HG03565 (cell line): ENCODE measurements at regions not wholly inside any gene's neighbourhood (a gene's known extent, or its start where the extent isn't known, plus 50 kb on each side); places are given as distances from the start of the nearest gene placed in this dataset.

Source experiments
- ATAC-seq: cut with Tn5 transposase; IDR thresholded peaks from one replicate; pipeline ENCODE4 v1.9.1; 2021; ENCODE audit warnings: mild to moderate bottlenecking, moderate library complexity; ENCODE audit not compliant: unreplicated experiment

- ATAC-seq, result no peak
These were observed 138.9 kb downstream of the PTH2R start for GRCh38 chr2:208545403-208546042.

- no peak for ATAC-seq
These were observed 139.5 kb downstream of the PTH2R start for GRCh38 chr2:208546107-208546506.

GRCh38 chr2:208546860-208547650 lies 140.5 kb downstream of the PTH2R start:
- no peak for ATAC-seq

- no peak for ATAC-seq
These were observed 142.1 kb downstream of the PTH2R start for GRCh38 chr2:208548700-208549099.

GRCh38 chr2:208549546-208550158 lies 143.1 kb downstream of the PTH2R start:
- no peak for ATAC-seq

- no peak for ATAC-seq
These were observed 146.4 kb downstream of the PTH2R start for GRCh38 chr2:208552943-208553342.

- no peak for ATAC-seq
These were observed 150.4 kb downstream of the PTH2R start for GRCh38 chr2:208556983-208557484.

GRCh38 chr2:208565690-208566416 lies 159.3 kb downstream of the PTH2R start:
- ATAC-seq, result no peak

- ATAC-seq, result no peak
These were observed 161.6 kb downstream of the PTH2R start for GRCh38 chr2:208568203-208568602.

- no peak for ATAC-seq
These were observed 163.5 kb downstream of the PTH2R start for GRCh38 chr2:208570066-208570465.

- ATAC-seq, result no peak
These were observed 164.5 kb downstream of the PTH2R start for GRCh38 chr2:208570851-208571763.

- ATAC-seq, result no peak
These were observed 165.2 kb downstream of the PTH2R start for GRCh38 chr2:208571764-208572131.

- no peak for ATAC-seq
These were observed 167.0 kb downstream of the PTH2R start for GRCh38 chr2:208573569-208573968.

- no peak for ATAC-seq
These were observed 173.1 kb downstream of the PTH2R start for GRCh38 chr2:208579678-208580077.

- no peak for ATAC-seq
These were observed 177.9 kb downstream of the PTH2R start for GRCh38 chr2:208584378-208584985.

- no peak for ATAC-seq
These were observed 179.9 kb downstream of the PTH2R start for GRCh38 chr2:208586516-208586915.

GRCh38 chr2:208594642-208595385 lies 188.2 kb downstream of the PTH2R start:
- no peak for ATAC-seq

- no peak for ATAC-seq
These were observed 189.0 kb downstream of the PTH2R start for GRCh38 chr2:208595386-208596275.
